Osteoblast (primary cell): ENCODE measurements at regions not wholly inside any gene's neighbourhood (a gene's known extent, or its start where the extent isn't known, plus 50 kb on each side); places are given as distances from the start of the nearest gene placed in this dataset.

Experiments
- DNase-seq: peaks from one replicate; pipeline ENCODE4 v3.0.0; 2011; ENCODE audit warnings: low spot score, mixed read lengths; ENCODE audit not compliant: insufficient read length; ENCODE audit errors: missing footprints
- H2AFZ ChIP-seq: 2 replicates; pipeline ENCODE4 v1.6.0; 2011; ENCODE audit warnings: mild to moderate bottlenecking, low read length
- H3K27ac ChIP-seq: 2 replicates; pipeline ENCODE4 v1.5.1; 2011; ENCODE audit warnings: mild to moderate bottlenecking, low read depth, low read length, moderate library complexity
- H3K27me3 ChIP-seq: 2 replicates; pipeline ENCODE4 v1.6.0; 2012; ENCODE audit warnings: mild to moderate bottlenecking, control low read depth, inconsistent platforms, low read length, moderate library complexity; ENCODE audit not compliant: insufficient read depth
- H3K36me3 ChIP-seq: 2 replicates; pipeline ENCODE4 v1.5.1; 2011; ENCODE audit warnings: mild to moderate bottlenecking, low read length, control low read depth, moderate library complexity; ENCODE audit not compliant: insufficient read depth
- H3K4me1 ChIP-seq: 2 replicates; pipeline ENCODE4 v1.5.1; 2011; ENCODE audit warnings: mild to moderate bottlenecking, low read length, control low read depth, moderate library complexity; ENCODE audit not compliant: insufficient read depth
- H3K4me2 ChIP-seq: 2 replicates; pipeline ENCODE4 v1.6.0; 2011; ENCODE audit warnings: mild to moderate bottlenecking, low read length; ENCODE audit not compliant: insufficient read depth
- H3K4me3 ChIP-seq: fragments of 200-600 bp; sonication (generic); 3 replicates; pipeline ENCODE4 v1.5.1; 2012; ENCODE audit warnings: mild to moderate bottlenecking, low read length, inconsistent platforms; ENCODE audit not compliant: insufficient read depth
- H3K79me2 ChIP-seq: 2 replicates; pipeline ENCODE4 v1.6.0; 2012; ENCODE audit warnings: mild to moderate bottlenecking, low read length, control low read depth, inconsistent platforms; ENCODE audit not compliant: insufficient read depth
- H3K9me3 ChIP-seq: 2 replicates; pipeline ENCODE4 v1.5.1; 2011; ENCODE audit warnings: low read depth, low read length, control low read depth
- H4K20me1 ChIP-seq: 2 replicates; pipeline ENCODE4 v1.6.0; 2012; ENCODE audit warnings: mild to moderate bottlenecking, low read length, control low read depth; ENCODE audit not compliant: insufficient read depth
- TF ChIP-seq, protein P1 (sequence below): IDR thresholded peaks from 2 replicates; pipeline ENCODE4 v1.5.1; 2011; ENCODE audit warnings: mild to moderate bottlenecking, low read depth, low read length, moderate library complexity; ENCODE audit errors: extremely low read depth

DNA sequence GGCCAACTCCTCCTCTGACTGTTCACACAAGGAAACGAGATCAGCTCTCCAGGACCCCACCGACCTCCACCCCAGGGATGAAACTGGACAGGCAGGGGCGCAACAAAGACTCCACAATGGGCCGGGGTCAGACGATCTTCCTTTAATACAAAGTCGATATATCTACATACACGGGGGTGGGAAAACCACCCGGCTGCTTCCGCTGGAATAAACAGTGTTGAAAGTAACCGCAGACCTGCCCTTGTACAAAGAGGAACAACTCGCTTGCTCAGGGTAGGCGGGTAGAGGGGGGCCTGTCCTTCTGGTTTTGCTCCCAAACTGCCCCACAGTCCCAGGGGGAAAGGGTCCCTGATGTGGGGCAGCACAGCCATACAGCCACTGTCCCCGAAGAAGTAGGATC, 135.2 kb downstream of the PTPRS start:
- H4K20me1 ChIP-seq: no peaks in the 10 kb centered on the region
- peak; percentile 67 for DNase-seq
- H3K4me2 ChIP-seq: no peak overlapping the region
- no peaks in the 10 kb centered on the region for H3K4me1 ChIP-seq
- no peak overlapping the region for H3K27ac ChIP-seq
- H3K9me3 ChIP-seq: peaks cover 4% of the 10 kb centered on the region
- peaks cover 35% of the 10 kb centered on the region for H3K36me3 ChIP-seq
- no peak overlapping the region for H3K4me3 ChIP-seq
- no peaks in the 10 kb centered on the region for H3K27me3 ChIP-seq
- no peaks in the 10 kb centered on the region for H3K79me2 ChIP-seq
- no peak overlapping the region for H2AFZ ChIP-seq
- TF ChIP-seq, protein P1, sequence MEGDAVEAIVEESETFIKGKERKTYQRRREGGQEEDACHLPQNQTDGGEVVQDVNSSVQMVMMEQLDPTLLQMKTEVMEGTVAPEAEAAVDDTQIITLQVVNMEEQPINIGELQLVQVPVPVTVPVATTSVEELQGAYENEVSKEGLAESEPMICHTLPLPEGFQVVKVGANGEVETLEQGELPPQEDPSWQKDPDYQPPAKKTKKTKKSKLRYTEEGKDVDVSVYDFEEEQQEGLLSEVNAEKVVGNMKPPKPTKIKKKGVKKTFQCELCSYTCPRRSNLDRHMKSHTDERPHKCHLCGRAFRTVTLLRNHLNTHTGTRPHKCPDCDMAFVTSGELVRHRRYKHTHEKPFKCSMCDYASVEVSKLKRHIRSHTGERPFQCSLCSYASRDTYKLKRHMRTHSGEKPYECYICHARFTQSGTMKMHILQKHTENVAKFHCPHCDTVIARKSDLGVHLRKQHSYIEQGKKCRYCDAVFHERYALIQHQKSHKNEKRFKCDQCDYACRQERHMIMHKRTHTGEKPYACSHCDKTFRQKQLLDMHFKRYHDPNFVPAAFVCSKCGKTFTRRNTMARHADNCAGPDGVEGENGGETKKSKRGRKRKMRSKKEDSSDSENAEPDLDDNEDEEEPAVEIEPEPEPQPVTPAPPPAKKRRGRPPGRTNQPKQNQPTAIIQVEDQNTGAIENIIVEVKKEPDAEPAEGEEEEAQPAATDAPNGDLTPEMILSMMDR: no peak

DNA sequence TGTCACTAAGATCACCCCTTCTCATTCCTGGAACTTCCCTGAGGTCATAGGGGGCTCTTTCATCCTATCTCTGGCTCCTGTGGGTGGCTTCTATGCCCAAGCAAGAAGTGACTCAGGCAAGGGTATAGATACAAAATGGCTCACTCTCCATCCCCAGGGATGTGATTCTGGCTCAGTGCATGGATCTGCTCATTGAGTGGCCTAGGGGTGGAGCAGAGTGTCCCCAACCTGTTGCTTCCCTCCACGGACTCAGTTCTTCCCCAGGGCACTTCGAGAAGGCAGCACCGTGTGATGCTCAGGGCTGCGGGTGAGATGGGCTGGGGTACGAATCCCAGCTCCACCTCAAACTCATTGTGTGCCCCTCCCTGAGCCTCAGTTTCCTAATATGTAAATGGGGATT, 136.4 kb downstream of the PTPRS start:
- H4K20me1 ChIP-seq: no peaks in the 10 kb centered on the region
- H3K27ac ChIP-seq: no peak overlapping the region
- no peak overlapping the region for H3K4me2 ChIP-seq
- peaks cover 4% of the 10 kb centered on the region for H3K9me3 ChIP-seq
- no peaks in the 10 kb centered on the region for H3K27me3 ChIP-seq
- H3K36me3 ChIP-seq: peaks cover 24% of the 10 kb centered on the region
- no peaks in the 10 kb centered on the region for H3K79me2 ChIP-seq
- peak; percentile 63 for DNase-seq
- TF ChIP-seq, protein P1: no peak
- no peak overlapping the region for H2AFZ ChIP-seq
- H3K4me1 ChIP-seq: no peaks in the 10 kb centered on the region
- no peak overlapping the region for H3K4me3 ChIP-seq
